ENCODE measurements at regions not wholly inside any gene's neighbourhood (a gene's known extent, or its start where the extent isn't known, plus 50 kb on each side); places are given as distances from the start of the nearest gene placed in this dataset.

- Histone ChIP-seq H3K4me3 (ENCODE audit: low read length) (no peak overlapping the region), H2AFZ (ENCODE audit: low read length) (no peak overlapping the region), H3K9me3 (ENCODE audit: low read length) (no peaks in the 10 kb centered on the region), H4K20me1 (ENCODE audit: insufficient read depth, low read depth, low read length) (no peaks in the 10 kb centered on the region), H3K4me1 (ENCODE audit: low read length) (no peaks in the 10 kb centered on the region), H3K27me3 (ENCODE audit: low read length) (no peaks in the 10 kb centered on the region), H3K4me2 (ENCODE audit: low read depth, low read length, poor library complexity, severe bottlenecking) (no peak overlapping the region), H3K9ac (ENCODE audit: low read length) (no peak overlapping the region), H3K27ac (ENCODE audit: low read length) (no peak overlapping the region), H3K9me2 (replicated peaks; ENCODE audit: insufficient read depth, low read length) (no peaks in the 10 kb centered on the region), H3K79me2 (ENCODE audit: low read length) (no peaks in the 10 kb centered on the region), H3K36me3 (ENCODE audit: insufficient read depth, low read length) (no peaks in the 10 kb centered on the region)
- no peak for DNase-seq
Observed at GRCh38 chr12:59046763-59047534, 126.6 kb upstream of the LRIG3 start.

GRCh38 chr12:59044791-59045190 lies 124.5 kb upstream of the LRIG3 start:
- H3K4me1 ChIP-seq (ENCODE audit: low read length): no peaks in the 10 kb centered on the region
- H3K4me2 ChIP-seq (ENCODE audit: low read depth, low read length, poor library complexity, severe bottlenecking): no peak overlapping the region
- H3K27ac ChIP-seq (ENCODE audit: low read length): no peak overlapping the region
- H3K9me2 ChIP-seq (replicated peaks; ENCODE audit: insufficient read depth, low read length): no peaks in the 10 kb centered on the region
- no peaks in the 10 kb centered on the region for H4K20me1 ChIP-seq (ENCODE audit: insufficient read depth, low read depth, low read length)
- H2AFZ ChIP-seq (ENCODE audit: low read length): no peak overlapping the region
- no peaks in the 10 kb centered on the region for H3K36me3 ChIP-seq (ENCODE audit: insufficient read depth, low read length)
- H3K9me3 ChIP-seq (ENCODE audit: low read length): no peaks in the 10 kb centered on the region
- no peak overlapping the region for H3K4me3 ChIP-seq (ENCODE audit: low read length)
- no peaks in the 10 kb centered on the region for H3K27me3 ChIP-seq (ENCODE audit: low read length)
- no peaks in the 10 kb centered on the region for H3K79me2 ChIP-seq (ENCODE audit: low read length)
- DNase-seq: no peak
- no peak overlapping the region for H3K9ac ChIP-seq (ENCODE audit: low read length)

DNA sequence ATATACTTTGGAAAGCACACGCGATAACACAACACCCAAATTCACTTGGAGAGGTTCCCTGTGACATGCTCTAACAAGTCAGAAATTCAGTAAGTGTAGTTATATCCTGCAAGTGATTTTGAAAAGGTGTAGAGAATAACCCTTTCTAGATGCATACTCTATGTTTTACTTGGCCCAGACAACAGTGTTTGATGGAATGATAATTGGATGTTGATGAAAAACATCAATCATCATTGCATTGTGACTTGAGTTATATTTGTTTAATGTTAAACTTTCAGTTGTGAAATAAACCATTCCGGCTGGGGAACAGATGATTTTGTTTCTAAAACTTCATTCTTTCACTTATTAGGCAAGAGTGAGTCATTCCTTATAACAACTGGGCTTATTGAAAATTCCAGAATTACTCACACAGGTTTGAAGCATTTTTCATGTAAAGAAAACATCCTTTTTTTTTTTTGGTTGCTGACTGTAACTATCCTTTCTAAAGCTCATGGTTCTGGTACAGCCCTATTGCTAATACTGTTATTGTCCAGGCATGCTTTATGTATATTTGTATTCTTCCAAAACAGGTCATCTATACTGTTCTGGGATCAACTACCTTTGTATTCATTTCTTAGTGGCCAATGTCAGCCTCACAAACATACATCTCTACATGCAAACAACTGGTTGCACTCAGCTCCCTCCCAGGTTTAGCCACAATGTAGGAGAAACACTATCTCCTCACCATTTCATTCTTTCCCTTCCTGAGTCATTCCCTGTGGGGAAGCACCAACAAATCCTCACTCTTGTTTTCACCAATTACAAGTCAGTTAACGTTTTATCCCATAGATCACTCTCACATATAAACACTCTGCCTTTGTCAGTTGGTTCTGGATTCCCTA lies 121.2 kb upstream of the LRIG3 start:
- H4K20me1 ChIP-seq (ENCODE audit: insufficient read depth, low read depth, low read length): no peaks in the 10 kb centered on the region
- H3K79me2 ChIP-seq (ENCODE audit: low read length): no peaks in the 10 kb centered on the region
- no peaks in the 10 kb centered on the region for H3K4me1 ChIP-seq (ENCODE audit: low read length)
- H3K27me3 ChIP-seq (ENCODE audit: low read length): no peaks in the 10 kb centered on the region
- H3K9me3 ChIP-seq (ENCODE audit: low read length): no peaks in the 10 kb centered on the region
- DNase-seq: no peak
- no peaks in the 10 kb centered on the region for H3K36me3 ChIP-seq (ENCODE audit: insufficient read depth, low read length)
- H2AFZ ChIP-seq (ENCODE audit: low read length): no peak overlapping the region
- H3K9ac ChIP-seq (ENCODE audit: low read length): no peak overlapping the region
- H3K9me2 ChIP-seq (replicated peaks; ENCODE audit: insufficient read depth, low read length): no peaks in the 10 kb centered on the region
- H3K4me3 ChIP-seq (ENCODE audit: low read length): no peak overlapping the region
- no peak overlapping the region for H3K27ac ChIP-seq (ENCODE audit: low read length)
- no peak overlapping the region for H3K4me2 ChIP-seq (ENCODE audit: low read depth, low read length, poor library complexity, severe bottlenecking)

GRCh38 chr12:59040656-59041055 lies 120.4 kb upstream of the LRIG3 start:
- Histone ChIP-seq H4K20me1 (ENCODE audit: insufficient read depth, low read depth, low read length) (no peaks in the 10 kb centered on the region), H3K27me3 (ENCODE audit: low read length) (no peaks in the 10 kb centered on the region), H3K4me1 (ENCODE audit: low read length) (no peaks in the 10 kb centered on the region), H3K36me3 (ENCODE audit: insufficient read depth, low read length) (no peaks in the 10 kb centered on the region), H3K27ac (ENCODE audit: low read length) (no peak overlapping the region), H3K9me3 (ENCODE audit: low read length) (no peaks in the 10 kb centered on the region), H3K4me3 (ENCODE audit: low read length) (no peak overlapping the region), H2AFZ (ENCODE audit: low read length) (no peak overlapping the region), H3K9me2 (replicated peaks; ENCODE audit: insufficient read depth, low read length) (no peaks in the 10 kb centered on the region), H3K79me2 (ENCODE audit: low read length) (no peaks in the 10 kb centered on the region), H3K9ac (ENCODE audit: low read length) (no peak overlapping the region), H3K4me2 (ENCODE audit: low read depth, low read length, poor library complexity, severe bottlenecking) (no peak overlapping the region)
- no peak for DNase-seq

- Histone ChIP-seq H3K9me2 (replicated peaks; ENCODE audit: insufficient read depth, low read length) (no peaks in the 10 kb centered on the region), H3K4me3 (ENCODE audit: low read length) (no peak overlapping the region), H3K9ac (ENCODE audit: low read length) (no peak overlapping the region), H2AFZ (ENCODE audit: low read length) (no peak overlapping the region), H3K79me2 (ENCODE audit: low read length) (no peaks in the 10 kb centered on the region), H4K20me1 (ENCODE audit: insufficient read depth, low read depth, low read length) (no peaks in the 10 kb centered on the region), H3K4me2 (ENCODE audit: low read depth, low read length, poor library complexity, severe bottlenecking) (no peak overlapping the region), H3K27ac (ENCODE audit: low read length) (no peak overlapping the region), H3K36me3 (ENCODE audit: insufficient read depth, low read length) (no peaks in the 10 kb centered on the region), H3K4me1 (ENCODE audit: low read length) (no peaks in the 10 kb centered on the region), H3K27me3 (ENCODE audit: low read length) (no peaks in the 10 kb centered on the region), H3K9me3 (ENCODE audit: low read length) (no peaks in the 10 kb centered on the region)
- no peak for DNase-seq
Observed at GRCh38 chr12:59040043-59040442, 119.7 kb upstream of the LRIG3 start.

GRCh38 chr12:59039005-59039404 lies 118.7 kb upstream of the LRIG3 start:
- Histone ChIP-seq H3K9ac (ENCODE audit: low read length) (no peak overlapping the region), H3K27me3 (ENCODE audit: low read length) (no peaks in the 10 kb centered on the region), H3K4me1 (ENCODE audit: low read length) (no peaks in the 10 kb centered on the region), H3K79me2 (ENCODE audit: low read length) (no peaks in the 10 kb centered on the region), H3K27ac (ENCODE audit: low read length) (no peak overlapping the region), H2AFZ (ENCODE audit: low read length) (no peak overlapping the region), H3K4me3 (ENCODE audit: low read length) (no peak overlapping the region), H3K9me3 (ENCODE audit: low read length) (no peaks in the 10 kb centered on the region), H3K4me2 (ENCODE audit: low read depth, low read length, poor library complexity, severe bottlenecking) (no peak overlapping the region), H4K20me1 (ENCODE audit: insufficient read depth, low read depth, low read length) (no peaks in the 10 kb centered on the region), H3K9me2 (replicated peaks; ENCODE audit: insufficient read depth, low read length) (no peaks in the 10 kb centered on the region), H3K36me3 (ENCODE audit: insufficient read depth, low read length) (no peaks in the 10 kb centered on the region)
- no peak for DNase-seq

GRCh38 chr12:59036973-59037762 lies 116.9 kb upstream of the LRIG3 start:
- no peaks in the 10 kb centered on the region for H3K9me3 ChIP-seq (ENCODE audit: low read length)
- no peaks in the 10 kb centered on the region for H3K9me2 ChIP-seq (replicated peaks; ENCODE audit: insufficient read depth, low read length)
- H3K27ac ChIP-seq (ENCODE audit: low read length): no peak overlapping the region
- H3K36me3 ChIP-seq (ENCODE audit: insufficient read depth, low read length): no peaks in the 10 kb centered on the region
- H3K27me3 ChIP-seq (ENCODE audit: low read length): no peaks in the 10 kb centered on the region
- no peaks in the 10 kb centered on the region for H3K79me2 ChIP-seq (ENCODE audit: low read length)
- H3K4me3 ChIP-seq (ENCODE audit: low read length): no peak overlapping the region
- DNase-seq: no peak
- H4K20me1 ChIP-seq (ENCODE audit: insufficient read depth, low read depth, low read length): no peaks in the 10 kb centered on the region
- H3K9ac ChIP-seq (ENCODE audit: low read length): no peak overlapping the region
- no peak overlapping the region for H2AFZ ChIP-seq (ENCODE audit: low read length)
- H3K4me2 ChIP-seq (ENCODE audit: low read depth, low read length, poor library complexity, severe bottlenecking): no peak overlapping the region
- H3K4me1 ChIP-seq (ENCODE audit: low read length): no peaks in the 10 kb centered on the region

DNA sequence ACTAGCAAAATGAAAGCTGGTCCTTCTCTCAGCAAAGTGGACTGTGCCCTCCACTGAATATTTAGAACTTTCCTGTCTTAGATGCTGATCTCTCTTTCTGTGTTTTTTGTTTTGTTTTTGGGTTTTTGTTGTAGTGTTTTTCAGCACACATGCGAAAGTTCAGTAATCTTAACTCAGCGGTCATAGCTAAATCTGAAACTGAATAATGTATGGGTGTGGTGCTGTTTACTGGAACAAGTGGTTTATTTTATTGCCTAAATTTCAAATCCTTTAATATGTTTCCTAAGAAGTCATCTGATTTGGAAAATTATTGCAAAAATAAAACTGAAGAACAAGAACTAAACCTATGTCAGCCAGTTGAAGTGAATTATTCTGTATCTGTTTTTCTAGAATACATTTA lies 116.0 kb upstream of the LRIG3 start:
- Histone ChIP-seq H3K27me3 (ENCODE audit: low read length) (no peaks in the 10 kb centered on the region), H2AFZ (ENCODE audit: low read length) (no peak overlapping the region), H3K9me2 (replicated peaks; ENCODE audit: insufficient read depth, low read length) (no peaks in the 10 kb centered on the region), H3K4me3 (ENCODE audit: low read length) (no peak overlapping the region), H3K4me1 (ENCODE audit: low read length) (no peaks in the 10 kb centered on the region), H3K79me2 (ENCODE audit: low read length) (no peaks in the 10 kb centered on the region), H3K36me3 (ENCODE audit: insufficient read depth, low read length) (no peaks in the 10 kb centered on the region), H3K4me2 (ENCODE audit: low read depth, low read length, poor library complexity, severe bottlenecking) (no peak overlapping the region), H4K20me1 (ENCODE audit: insufficient read depth, low read depth, low read length) (no peaks in the 10 kb centered on the region), H3K27ac (ENCODE audit: low read length) (no peak overlapping the region), H3K9me3 (ENCODE audit: low read length) (no peaks in the 10 kb centered on the region), H3K9ac (ENCODE audit: low read length) (no peak overlapping the region)
- no peak for DNase-seq
